A673 (cell line): ENCODE measurements at regions not wholly inside any gene's neighbourhood (a gene's known extent, or its start where the extent isn't known, plus 50 kb on each side); places are given as distances from the start of the nearest gene placed in this dataset.

Source experiments
- BruUV-seq: library from RNA; stranded (reverse); fragments of 400-500 nt; replicated peaks from 2 replicates; lab custom pipeline; 2021; lab: Mats Ljungman, UMichigan
- CTCF ChIA-PET: fragments of 300-600 bp; sonication (Branson Sonifier 250); formaldehyde crosslinking; loops from one replicate; lab custom pipeline; 2022; ENCODE audit warnings: antibody characterized with exemption; lab: Charles Lee
- POLR2A ChIA-PET: fragments of 300-600 bp; sonication (Branson Sonifier 250); formaldehyde crosslinking; loops from one replicate; lab custom pipeline; 2022; ENCODE audit warnings: antibody characterized with exemption; ENCODE audit not compliant: low non-redundant PET; lab: Charles Lee
- DNase-seq: peaks from one replicate; pipeline ENCODE4 v3.0.0-alpha.2; 2015; ENCODE audit warnings: low spot score
- H3K27ac ChIP-seq: fragments of 200-600 bp; sonication (generic); 2 replicates; pipeline ENCODE4 v1.5.1; 2016; ENCODE audit warnings: mixed run types, low read depth, mild to moderate bottlenecking, mixed read lengths, antibody characterized with exemption, low read length; ENCODE audit not compliant: poor library complexity, severe bottlenecking
- H3K27me3 ChIP-seq: fragments of 200-600 bp; sonication (generic); replicated peaks from 2 replicates; pipeline ENCODE4 v1.6.1; 2017; ENCODE audit warnings: mixed run types, low read depth, mild to moderate bottlenecking, mixed read lengths, antibody characterized with exemption, low read length; ENCODE audit not compliant: insufficient read depth, poor library complexity
- H3K36me3 ChIP-seq: fragments of 200-600 bp; sonication (generic); 2 replicates; pipeline ENCODE4 v1.6.1; 2016; ENCODE audit warnings: mixed run types, mild to moderate bottlenecking, mixed read lengths, antibody characterized with exemption, low read length; ENCODE audit not compliant: insufficient read depth, poor library complexity, severe bottlenecking
- H3K4me1 ChIP-seq: fragments of 200-600 bp; sonication (generic); 2 replicates; pipeline ENCODE4 v1.6.1; 2017; ENCODE audit warnings: mixed run types, mild to moderate bottlenecking, mixed read lengths, antibody characterized with exemption, low read length; ENCODE audit not compliant: insufficient read depth, poor library complexity, severe bottlenecking
- H3K4me3 ChIP-seq: fragments of 200-600 bp; sonication (generic); 2 replicates; pipeline ENCODE4 v1.5.1; 2016; ENCODE audit warnings: low read depth, mixed run types, mild to moderate bottlenecking, mixed read lengths, low read length; ENCODE audit not compliant: poor library complexity, severe bottlenecking
- H3K9me3 ChIP-seq: fragments of 200-600 bp; sonication (generic); 2 replicates; pipeline ENCODE4 v1.6.1; 2016; ENCODE audit warnings: mixed run types, low read depth, mild to moderate bottlenecking, mixed read lengths, antibody characterized with exemption, low read length; ENCODE audit not compliant: poor library complexity, severe bottlenecking
- CTCF ChIP-seq: fragments of 300-800, 200-600 bp; sonication (generic); conservative IDR thresholded peaks from 2 replicates; pipeline ENCODE4 v1.5.1; 2017; ENCODE audit warnings: low read depth, mild to moderate bottlenecking, antibody characterized with exemption, low read length, moderate library complexity, mixed read lengths
- EZH2 ChIP-seq: fragments of 200-600 bp; sonication (generic); IDR thresholded peaks from 2 replicates; pipeline ENCODE4 v1.6.1; 2017; ENCODE audit warnings: borderline replicate concordance, low read depth, mild to moderate bottlenecking, mixed read lengths, antibody characterized with exemption, low read length; ENCODE audit not compliant: poor library complexity, severe bottlenecking
- intact Hi-C: fragments of 100-400 bp; cut with micrococcal nuclease; formaldehyde crosslinking; loops from one replicate; pipeline ENCODE4 v1.10.0; 2022; ENCODE audit not compliant: unreplicated experiment

- Histone ChIP-seq H3K9me3 (no peaks in the 10 kb centered on the region), H3K4me3 (no peak overlapping the region), H3K4me1 (no peaks in the 10 kb centered on the region), H3K27ac (no peak overlapping the region), H3K27me3 (peaks cover 7% of the 10 kb centered on the region), H3K36me3 (no peaks in the 10 kb centered on the region)
- no TSS peak for BruUV-seq
- no peak for DNase-seq
- ChIA-PET CTCF (no interaction called here), POLR2A (no interaction called here)
- TF ChIP-seq EZH2, result no peak
- no peak for TF ChIP-seq CTCF
- intact Hi-C loops, result no loop called here
Measured at GRCh38 chr6:782141-782540, 89.2 kb upstream of the EXOC2 start.

- intact Hi-C loops, result no loop called here
- POLR2A ChIA-PET, result no interaction called here
- CTCF ChIA-PET, result no interaction called here
Measured at GRCh38 chr6:781350-781961, 88.5 kb upstream of the EXOC2 start.

GRCh38 chr6:780706-781105, 87.8 kb upstream of the EXOC2 start:
- intact Hi-C loops, result no loop called here
- no peak overlapping the region for H3K27ac ChIP-seq
- H3K36me3 ChIP-seq, result no peaks in the 10 kb centered on the region
- CTCF ChIA-PET, result no interaction called here
- H3K27me3 ChIP-seq, result peaks cover 8% of the 10 kb centered on the region
- H3K4me1 ChIP-seq, result no peaks in the 10 kb centered on the region
- no TSS peak for BruUV-seq
- no peak overlapping the region for H3K4me3 ChIP-seq
- TF ChIP-seq CTCF, result no peak
- no peak for TF ChIP-seq EZH2
- DNase-seq, result no peak
- H3K9me3 ChIP-seq, result no peaks in the 10 kb centered on the region
- POLR2A ChIA-PET, result no interaction called here

More at GRCh38 chr6:781350-781961, 88.5 kb upstream of the EXOC2 start:
- Histone ChIP-seq H3K9me3 (no peaks in the 10 kb centered on the region), H3K4me3 (no peak overlapping the region), H3K27me3 (peaks cover 7% of the 10 kb centered on the region), H3K4me1 (no peaks in the 10 kb centered on the region), H3K36me3 (no peaks in the 10 kb centered on the region), H3K27ac (no peak overlapping the region)
- no peak for TF ChIP-seq CTCF
- TF ChIP-seq EZH2, result no peak
- no TSS peak for BruUV-seq
- DNase-seq, result no peak
